ENCODE measurements at regions not wholly inside any gene's neighbourhood (a gene's known extent, or its start where the extent isn't known, plus 50 kb on each side); places are given as distances from the start of the nearest gene placed in this dataset.

GRCh38 chr12:127431594-127431993 is 835.4 kb upstream of the TMEM132C start:
- no peak for TF ChIP-seq CTCF (IDR thresholded peaks at IDR 0.05; ENCODE audit: control insufficient read depth, insufficient read depth, low read depth, low read length, missing control alignments)
- no peak for DNase-seq (ENCODE audit: low read depth)
- H3K4me3 ChIP-seq (ENCODE audit: control insufficient read depth, low read depth, low read length) = no peak overlapping the region

DNA sequence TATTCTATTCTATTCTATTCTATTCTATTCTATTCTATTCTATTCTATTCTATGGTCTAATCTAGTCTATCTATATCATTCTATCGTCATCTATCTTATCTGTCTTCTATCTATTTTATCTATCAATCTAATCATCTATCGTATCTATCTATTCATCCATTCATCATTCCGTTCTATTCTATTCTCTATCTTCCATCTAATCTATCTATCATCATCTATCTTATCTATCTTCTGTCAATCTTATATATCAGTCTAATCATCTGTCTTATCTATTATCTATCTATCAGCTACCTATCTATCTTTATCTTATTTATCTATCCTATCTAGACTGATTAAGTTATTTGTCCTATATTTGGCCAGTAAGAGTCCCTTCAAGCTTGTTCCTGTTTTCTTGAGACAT is 831.5 kb upstream of the TMEM132C start:
- TF ChIP-seq CTCF (IDR thresholded peaks at IDR 0.05; ENCODE audit: control insufficient read depth, insufficient read depth, low read depth, low read length, missing control alignments) = no peak
- DNase-seq (ENCODE audit: low read depth) = no peak

GRCh38 chr12:127438512-127439244 is 828.3 kb upstream of the TMEM132C start:
- no peak for TF ChIP-seq CTCF (IDR thresholded peaks at IDR 0.05; ENCODE audit: control insufficient read depth, insufficient read depth, low read depth, low read length, missing control alignments)
- H3K4me3 ChIP-seq (ENCODE audit: control insufficient read depth, low read depth, low read length) = no peak overlapping the region
- DNase-seq (ENCODE audit: low read depth) = no peak

More for the DNA sequence above, 831.5 kb upstream of the TMEM132C start:
- H3K4me3 ChIP-seq (ENCODE audit: control insufficient read depth, low read depth, low read length) = no peak overlapping the region

DNA sequence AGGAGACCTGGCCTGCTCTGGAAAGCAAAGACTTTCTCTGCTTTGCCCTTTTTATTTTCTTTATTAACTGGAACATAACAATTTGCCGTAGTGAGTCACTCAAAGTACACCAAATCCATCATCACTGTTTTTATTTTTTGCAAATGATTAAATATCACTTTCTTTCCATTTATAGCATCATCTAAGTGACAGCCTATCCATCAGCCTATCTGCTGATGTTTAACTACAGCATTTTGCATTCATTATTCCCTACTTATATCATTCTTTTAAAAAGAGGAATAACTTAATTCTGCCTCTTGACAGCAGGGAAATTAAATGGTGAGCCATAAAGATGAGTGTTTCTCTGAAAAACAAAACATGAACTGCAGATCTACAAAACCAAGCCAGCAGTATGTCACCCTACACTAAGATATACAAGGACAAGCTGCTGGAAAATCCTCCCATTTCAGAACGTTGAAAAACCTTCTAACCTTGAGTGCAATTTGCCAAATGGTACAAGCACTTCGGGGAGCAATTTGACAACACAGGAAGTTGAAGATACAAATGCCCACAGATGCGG is 821.3 kb upstream of the TMEM132C start:
- TF ChIP-seq CTCF (IDR thresholded peaks at IDR 0.05; ENCODE audit: control insufficient read depth, insufficient read depth, low read depth, low read length, missing control alignments) = no peak
- no peak overlapping the region for H3K4me3 ChIP-seq (ENCODE audit: control insufficient read depth, low read depth, low read length)
- DNase-seq (ENCODE audit: low read depth) = no peak

DNA sequence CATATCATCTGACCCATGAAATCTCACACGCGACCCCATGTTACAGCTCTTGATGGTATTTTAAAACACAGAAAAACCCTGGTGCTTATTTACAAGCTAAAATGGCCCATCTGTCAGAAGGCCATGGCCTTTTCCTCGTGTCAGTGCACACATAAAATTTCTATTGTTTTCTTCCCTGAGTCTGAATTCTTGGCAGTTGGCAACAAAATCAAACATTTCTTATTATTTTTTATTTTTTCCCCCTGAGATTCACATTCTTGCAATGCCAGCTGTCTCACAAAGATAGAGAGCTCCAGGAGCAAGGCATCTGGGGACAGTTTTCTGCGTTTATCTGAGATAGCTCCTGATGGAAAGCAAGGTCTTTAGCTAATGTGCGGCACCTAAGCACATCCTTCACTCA is 818.1 kb upstream of the TMEM132C start:
- TF ChIP-seq CTCF (IDR thresholded peaks at IDR 0.05; ENCODE audit: control insufficient read depth, insufficient read depth, low read depth, low read length, missing control alignments) = no peak
- no peak overlapping the region for H3K4me3 ChIP-seq (ENCODE audit: control insufficient read depth, low read depth, low read length)
- DNase-seq (ENCODE audit: low read depth) = no peak

- DNase-seq (ENCODE audit: low read depth) = no peak
- no peak overlapping the region for H3K4me3 ChIP-seq (ENCODE audit: control insufficient read depth, low read depth, low read length)
- no peak for TF ChIP-seq CTCF (IDR thresholded peaks at IDR 0.05; ENCODE audit: control insufficient read depth, insufficient read depth, low read depth, low read length, missing control alignments)
Observed at GRCh38 chr12:127450826-127451225, 816.1 kb upstream of the TMEM132C start.
